Activated T-helper 2 cell treated with anti-CD3 and anti-CD28 coated beads, Interferon-gamma antibody, Interleukin-2, Interleukin-4, amounts not matched to agents 10 μg/mL and 5 μg/mL and 100 μg/mL, durations not matched to agents 14 hours and 24 hours and 36 hours (primary cell): ENCODE measurements at regions not wholly inside any gene's neighbourhood (a gene's known extent, or its start where the extent isn't known, plus 50 kb on each side); places are given as distances from the start of the nearest gene placed in this dataset.

Experiments used
- DNase-seq: peaks from one replicate; pipeline ENCODE4 v3.0.0; 2021; ENCODE audit warnings: low spot score
- H3K27ac Mint-ChIP-seq: one replicate; pipeline ENCODE4 v1.8.0; 2021; ENCODE audit warnings: mixed read lengths
- H3K27me3 Mint-ChIP-seq: one replicate; pipeline ENCODE4 v1.8.0; 2021; ENCODE audit warnings: low read depth, mixed read lengths
- H3K36me3 Mint-ChIP-seq: one replicate; pipeline ENCODE4 v1.8.0; 2021; ENCODE audit warnings: low read depth, mixed read lengths
- H3K4me1 Mint-ChIP-seq: one replicate; pipeline ENCODE4 v1.8.0; 2021; ENCODE audit warnings: low read depth, mixed read lengths
- H3K4me3 Mint-ChIP-seq: one replicate; pipeline ENCODE4 v1.8.0; 2021; ENCODE audit warnings: low read depth, mild to moderate bottlenecking, moderate library complexity, mixed read lengths
- H3K9me3 Mint-ChIP-seq: one replicate; pipeline ENCODE4 v1.8.0; 2021; ENCODE audit warnings: mixed read lengths
- intact Hi-C: fragments of 100-400 bp; cut with micrococcal nuclease; formaldehyde crosslinking; loops from one replicate; pipeline ENCODE4 v1.15.1; 2023

GRCh38 chr1:58290685-58291372 is 255.7 kb downstream of the OMA1 start:
- Mint-ChIP-seq H3K36me3 (no peaks in the 10 kb centered on the region), H3K27ac (no peak overlapping the region), H3K4me1 (no peaks in the 10 kb centered on the region), H3K9me3 (no peaks in the 10 kb centered on the region), H3K27me3 (no peaks in the 10 kb centered on the region), H3K4me3 (no peak overlapping the region)
- DNase-seq, result no peak
- intact Hi-C loops, result no loop called here

DNA sequence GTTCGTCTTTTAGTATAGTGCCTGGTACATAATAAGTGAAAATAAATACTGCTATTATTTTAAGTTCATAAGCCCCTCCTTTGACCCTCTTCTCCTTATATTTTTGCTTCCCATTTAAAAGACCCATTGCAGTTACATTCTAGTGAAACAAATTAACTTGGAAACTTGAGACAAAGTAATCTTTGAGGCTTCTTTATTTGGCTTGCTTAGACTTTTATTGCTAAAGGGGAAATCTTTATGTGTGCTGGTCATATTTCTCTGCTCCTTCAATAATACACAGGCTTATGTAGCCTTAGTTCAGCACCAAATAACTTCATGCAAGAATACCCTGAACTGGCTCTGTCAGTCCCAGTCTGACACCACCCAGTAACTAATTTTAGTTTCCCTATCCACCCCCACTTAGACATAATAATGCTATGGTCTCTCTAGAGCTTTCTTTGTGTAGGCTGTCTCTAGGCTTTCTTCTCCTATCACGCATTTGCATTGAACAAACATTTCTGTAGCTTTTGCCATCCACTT is 257.8 kb downstream of the OMA1 start:
- no peaks in the 10 kb centered on the region for H3K4me1 Mint-ChIP-seq
- no peaks in the 10 kb centered on the region for H3K27me3 Mint-ChIP-seq
- intact Hi-C loops, result no loop called here
- H3K4me3 Mint-ChIP-seq, result no peak overlapping the region
- no peaks in the 10 kb centered on the region for H3K9me3 Mint-ChIP-seq
- H3K27ac Mint-ChIP-seq, result no peak overlapping the region
- no peak for DNase-seq
- no peaks in the 10 kb centered on the region for H3K36me3 Mint-ChIP-seq

- Mint-ChIP-seq H3K27me3 (no peaks in the 10 kb centered on the region), H3K36me3 (no peaks in the 10 kb centered on the region), H3K4me1 (no peaks in the 10 kb centered on the region), H3K9me3 (no peaks in the 10 kb centered on the region), H3K27ac (no peak overlapping the region), H3K4me3 (no peak overlapping the region)
- no peak for DNase-seq
- intact Hi-C loops, result no loop called here
Measured at GRCh38 chr1:58287894-58288623, 258.5 kb downstream of the OMA1 start.

- Mint-ChIP-seq H3K27ac (no peak overlapping the region), H3K4me1 (no peaks in the 10 kb centered on the region), H3K27me3 (no peaks in the 10 kb centered on the region), H3K36me3 (no peaks in the 10 kb centered on the region), H3K4me3 (no peak overlapping the region), H3K9me3 (no peaks in the 10 kb centered on the region)
- no peak for DNase-seq
- intact Hi-C loops, result no loop called here
Measured at GRCh38 chr1:58284225-58284510, 262.4 kb downstream of the OMA1 start.

GRCh38 chr1:58283388-58284224 is 262.9 kb downstream of the OMA1 start:
- H3K4me1 Mint-ChIP-seq, result no peaks in the 10 kb centered on the region
- H3K36me3 Mint-ChIP-seq, result no peaks in the 10 kb centered on the region
- no peak overlapping the region for H3K4me3 Mint-ChIP-seq
- H3K27me3 Mint-ChIP-seq, result no peaks in the 10 kb centered on the region
- intact Hi-C loops, result no loop called here
- H3K9me3 Mint-ChIP-seq, result no peaks in the 10 kb centered on the region
- no peak overlapping the region for H3K27ac Mint-ChIP-seq
- no peak for DNase-seq

GRCh38 chr1:58282623-58283387 is 263.7 kb downstream of the OMA1 start:
- Mint-ChIP-seq H3K27me3 (no peaks in the 10 kb centered on the region), H3K4me3 (no peak overlapping the region), H3K36me3 (no peaks in the 10 kb centered on the region), H3K9me3 (no peaks in the 10 kb centered on the region), H3K27ac (no peak overlapping the region), H3K4me1 (no peaks in the 10 kb centered on the region)
- intact Hi-C loops, result no loop called here
- DNase-seq, result no peak

DNA sequence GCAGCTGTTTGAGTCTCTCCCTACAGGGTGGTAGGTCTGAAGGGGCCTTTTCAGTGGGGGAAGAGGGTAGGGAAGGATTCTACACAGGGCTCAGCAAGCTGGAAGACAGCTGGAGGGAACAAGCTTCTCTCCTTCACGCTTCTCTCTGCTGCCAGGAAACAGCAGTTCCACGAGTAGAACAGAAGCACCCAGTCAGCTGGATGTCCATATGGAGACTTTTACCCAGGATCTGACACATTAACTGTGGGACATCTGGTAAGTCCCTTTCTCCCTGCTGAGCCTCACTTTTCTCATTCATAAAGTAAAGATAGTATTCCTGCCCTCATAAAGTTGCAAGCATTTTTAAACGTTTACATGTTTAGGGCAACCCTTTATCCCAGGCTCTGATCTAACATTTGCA is 280.3 kb downstream of the OMA1 start:
- Mint-ChIP-seq H3K27me3 (no peaks in the 10 kb centered on the region), H3K4me1 (no peaks in the 10 kb centered on the region), H3K27ac (no peak overlapping the region), H3K9me3 (no peaks in the 10 kb centered on the region), H3K36me3 (no peaks in the 10 kb centered on the region), H3K4me3 (no peak overlapping the region)
- no peak for DNase-seq
- intact Hi-C loops, result no loop called here

DNA sequence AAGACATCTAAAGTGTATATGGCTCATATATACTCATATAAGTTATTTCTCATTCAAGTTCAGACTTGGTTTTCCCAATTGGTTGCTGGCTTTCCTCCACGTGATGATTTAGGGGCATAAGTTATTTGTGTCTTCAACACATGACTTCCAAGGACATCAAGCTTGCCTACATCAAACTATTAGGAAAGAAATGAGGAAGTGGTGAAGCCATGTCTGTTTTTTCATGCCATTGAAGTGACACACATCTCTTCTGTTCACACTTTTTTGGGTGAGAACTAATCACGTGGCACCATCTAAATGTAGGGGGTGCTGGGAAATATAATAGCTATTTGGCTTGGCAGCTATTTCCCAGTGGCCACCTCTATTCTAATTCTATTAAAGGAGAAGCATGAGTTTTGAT is 282.1 kb downstream of the OMA1 start:
- Mint-ChIP-seq H3K36me3 (no peaks in the 10 kb centered on the region), H3K4me1 (no peaks in the 10 kb centered on the region), H3K9me3 (no peaks in the 10 kb centered on the region), H3K4me3 (no peak overlapping the region), H3K27me3 (no peaks in the 10 kb centered on the region), H3K27ac (no peak overlapping the region)
- intact Hi-C loops, result no loop called here
- DNase-seq, result no peak

- H3K27me3 Mint-ChIP-seq, result no peaks in the 10 kb centered on the region
- no peak for DNase-seq
Measured at GRCh38 chr1:58262702-58263101, 283.8 kb downstream of the OMA1 start.

GRCh38 chr1:58258082-58258481 is 288.4 kb downstream of the OMA1 start:
- Mint-ChIP-seq H3K4me1 (no peaks in the 10 kb centered on the region), H3K4me3 (no peak overlapping the region), H3K27me3 (peaks cover 4% of the 10 kb centered on the region), H3K27ac (no peak overlapping the region), H3K9me3 (no peaks in the 10 kb centered on the region), H3K36me3 (no peaks in the 10 kb centered on the region)
- DNase-seq, result no peak
- intact Hi-C loops, result no loop called here

More at GRCh38 chr1:58262702-58263101, 283.8 kb downstream of the OMA1 start:
- Mint-ChIP-seq H3K9me3 (no peaks in the 10 kb centered on the region), H3K27ac (no peak overlapping the region), H3K4me3 (no peak overlapping the region), H3K36me3 (no peaks in the 10 kb centered on the region), H3K4me1 (no peaks in the 10 kb centered on the region)
- intact Hi-C loops, result no loop called here

DNA sequence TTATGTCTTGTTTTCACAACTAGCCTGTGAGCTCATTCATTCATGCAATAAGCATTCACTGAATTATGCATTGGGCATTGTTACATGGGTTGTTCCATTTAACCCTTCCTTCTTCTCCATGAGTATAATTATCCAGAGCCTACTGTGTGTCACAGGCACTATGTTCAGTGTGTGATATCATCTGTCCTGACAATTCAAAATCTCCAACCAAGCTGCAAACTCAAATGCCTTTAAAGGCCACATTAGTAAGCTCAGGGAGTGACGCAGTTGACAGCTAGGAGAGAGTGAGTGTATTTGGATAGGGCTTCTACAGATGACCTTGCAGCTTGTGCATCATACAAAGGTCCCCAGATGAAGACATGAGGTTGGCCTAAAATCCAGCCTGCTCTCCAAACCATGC is 289.5 kb downstream of the OMA1 start:
- Mint-ChIP-seq H3K36me3 (no peaks in the 10 kb centered on the region), H3K27ac (no peak overlapping the region), H3K4me1 (no peaks in the 10 kb centered on the region), H3K27me3 (peaks cover 10% of the 10 kb centered on the region), H3K4me3 (no peak overlapping the region), H3K9me3 (no peaks in the 10 kb centered on the region)
- intact Hi-C loops, result no loop called here
- DNase-seq, result no peak

- no peak overlapping the region for H3K4me3 Mint-ChIP-seq
- H3K27me3 Mint-ChIP-seq, result peaks cover 11% of the 10 kb centered on the region
- H3K36me3 Mint-ChIP-seq, result no peaks in the 10 kb centered on the region
- intact Hi-C loops, result no loop called here
- DNase-seq, result no peak
- H3K27ac Mint-ChIP-seq, result no peak overlapping the region
- H3K9me3 Mint-ChIP-seq, result no peaks in the 10 kb centered on the region
- no peaks in the 10 kb centered on the region for H3K4me1 Mint-ChIP-seq
Measured at GRCh38 chr1:58256546-58256945, 290.0 kb downstream of the OMA1 start.
